Testis (tissue), 2 donors: ENCODE measurements at regions not wholly inside any gene's neighbourhood (a gene's known extent, or its start where the extent isn't known, plus 50 kb on each side); places are given as distances from the start of the nearest gene placed in this dataset.

Source experiments
- DNase-seq: peaks from one replicate; pipeline ENCODE4 v3.0.0-alpha.2; 2019
- H3K27ac ChIP-seq, 2 donors: fragments of 200-600 bp; sonication (generic); one replicate each; pipeline ENCODE4 v1.5.1; 2019
- H3K27me3 ChIP-seq: fragments of 200-600 bp; sonication (generic); one replicate; pipeline ENCODE4 v1.5.1; 2019
- H3K36me3 ChIP-seq: fragments of 200-600 bp; sonication (generic); one replicate; pipeline ENCODE4 v1.5.1; 2017; ENCODE audit warnings: low read depth; ENCODE audit errors: missing control alignments
- H3K4me1 ChIP-seq: fragments of 200-600 bp; sonication (generic); one replicate; pipeline ENCODE4 v1.5.1; 2019
- H3K4me3 ChIP-seq, 2 donors: fragments of 200-600 bp; sonication (generic); one replicate each; pipeline ENCODE4 v1.5.1; 2017 to 2019
- H3K9me3 ChIP-seq: fragments of 200-600 bp; sonication (generic); one replicate; pipeline ENCODE4 v1.5.1; 2017
- CTCF ChIP-seq, 3 experiments: fragments of 450-650 bp in 2 of 3; fragments of 200-600 bp in 1 of 3; sonication (generic) in 1 of 3; IDR thresholded peaks; one replicate each; pipeline ENCODE4 v1.5.1; 2016 to 2019; ENCODE audit warnings: antibody characterized with exemption in 3 of 3, mild to moderate bottlenecking in 2 of 3, moderate library complexity in 1 of 3
- POLR2A ChIP-seq: fragments of 450-650 bp; IDR thresholded peaks from one replicate; pipeline ENCODE4 v1.6.1; 2017; ENCODE audit warnings: antibody characterized with exemption, mild to moderate bottlenecking, moderate library complexity
- WGBS, 2 donors: methylation state at CpG; one replicate each; pipeline ENCODE4 v1.1.5; 2018; 5-methylcytosine and 5-hydroxymethylcytosine counted together
- intact Hi-C: fragments of 100-400 bp; cut with DNase I; formaldehyde crosslinking; loops from one replicate; pipeline ENCODE4 v1.15.1; 2023; ENCODE audit warnings: low total_unique reads

GRCh38 chr1:11391886-11392285, 87.1 kb upstream of the DISP3 start:
- no peak overlapping the region for H3K27ac ChIP-seq
- H3K4me3 ChIP-seq: no peak overlapping the region
- TF ChIP-seq CTCF (IDR thresholded peaks at IDR 0.05) (no peak), POLR2A (no peak)
- H3K27me3 ChIP-seq: no peaks in the 10 kb centered on the region
- WGBS, 2 donors: 78 to 84% methylated on average over 3 to 8 of the region's 8 CpGs
- no peaks in the 10 kb centered on the region for H3K36me3 ChIP-seq
- no peaks in the 10 kb centered on the region for H3K4me1 ChIP-seq
- no peaks in the 10 kb centered on the region for H3K9me3 ChIP-seq
- no peak for DNase-seq
- intact Hi-C loops: no loop called here

GRCh38 chr1:11394592-11395245, 84.2 kb upstream of the DISP3 start:
- H3K27me3 ChIP-seq: no peaks in the 10 kb centered on the region
- no peaks in the 10 kb centered on the region for H3K4me1 ChIP-seq
- no peak overlapping the region for H3K4me3 ChIP-seq
- DNase-seq: no peak
- no peaks in the 10 kb centered on the region for H3K36me3 ChIP-seq
- H3K27ac ChIP-seq: no peak overlapping the region
- WGBS, 2 donors: 42 to 46% methylated on average over 10 of the region's 10 CpGs
- H3K9me3 ChIP-seq: no peaks in the 10 kb centered on the region
- TF ChIP-seq POLR2A: no peak
- TF ChIP-seq CTCF (IDR thresholded peaks at IDR 0.05): no peak
- intact Hi-C loops: no loop called here

- Histone ChIP-seq H3K27me3 (no peaks in the 10 kb centered on the region), H3K36me3 (no peaks in the 10 kb centered on the region), H3K4me1 (no peaks in the 10 kb centered on the region), H3K27ac (no peak overlapping the region), H3K9me3 (no peaks in the 10 kb centered on the region), H3K4me3 (no peak overlapping the region)
- intact Hi-C loops: no loop called here
- no peak for TF ChIP-seq CTCF (IDR thresholded peaks at IDR 0.05)
- no peak for TF ChIP-seq POLR2A
- DNase-seq: no peak
- 70 to 74% methylated on average over 9 of the region's 9 CpGs for WGBS, 2 donors
Observed at GRCh38 chr1:11395616-11396015, 83.3 kb upstream of the DISP3 start.

- 64 to 69% methylated on average over 5 to 16 of the region's 16 CpGs for whole genome bisulfite sequencing, 2 donors
- no peak for DNase-seq
Observed at GRCh38 chr1:11397151-11397901, 81.6 kb upstream of the DISP3 start.

GRCh38 chr1:11399250-11399649, 79.7 kb upstream of the DISP3 start:
- Histone ChIP-seq H3K27me3 (no peaks in the 10 kb centered on the region), H3K9me3 (no peaks in the 10 kb centered on the region), H3K36me3 (no peaks in the 10 kb centered on the region), H3K27ac (no peak overlapping the region), H3K4me1 (no peaks in the 10 kb centered on the region), H3K4me3 (no peak overlapping the region)
- TF ChIP-seq POLR2A (no peak), CTCF (IDR thresholded peaks at IDR 0.05) (no peak)
- 92 to 95% methylated on average over 6 of the region's 6 CpGs for WGBS, 2 donors
- no peak for DNase-seq
- intact Hi-C loops: no loop called here

More at GRCh38 chr1:11397151-11397901, 81.6 kb upstream of the DISP3 start:
- no peaks in the 10 kb centered on the region for H3K4me1 ChIP-seq
- intact Hi-C loops: no loop called here
- no peak for TF ChIP-seq POLR2A
- no peak overlapping the region for H3K27ac ChIP-seq
- H3K4me3 ChIP-seq: no peak overlapping the region
- H3K27me3 ChIP-seq: no peaks in the 10 kb centered on the region
- H3K9me3 ChIP-seq: no peaks in the 10 kb centered on the region
- no peaks in the 10 kb centered on the region for H3K36me3 ChIP-seq
